GM19035 (cell line): ENCODE measurements at regions not wholly inside any gene's neighbourhood (a gene's known extent, or its start where the extent isn't known, plus 50 kb on each side); places are given as distances from the start of the nearest gene placed in this dataset.
A peak's percentile ranks its signal among the peaks of the same experiment; 100 is the strongest.

Source experiments
- ATAC-seq: cut with Tn5 transposase; IDR thresholded peaks from one replicate; pipeline ENCODE4 v1.9.1; 2021; ENCODE audit not compliant: unreplicated experiment

GRCh38 chr2:2771721-2772411 lies 440.8 kb upstream of the MYT1L start:
- ATAC-seq = no peak

GRCh38 chr2:2769481-2770431 lies 438.7 kb upstream of the MYT1L start:
- ATAC-seq = no peak

GRCh38 chr2:2768476-2768875 lies 437.4 kb upstream of the MYT1L start:
- ATAC-seq = no peak

- ATAC-seq = no peak
These were observed 436.8 kb upstream of the MYT1L start for GRCh38 chr2:2767837-2768236.

GRCh38 chr2:2765839-2766495 lies 434.9 kb upstream of the MYT1L start:
- no peak for ATAC-seq

- no peak for ATAC-seq
These were observed 434.2 kb upstream of the MYT1L start for GRCh38 chr2:2765176-2765800.

GRCh38 chr2:2764739-2765138 lies 433.7 kb upstream of the MYT1L start:
- no peak for ATAC-seq

GRCh38 chr2:2764001-2764355 lies 432.9 kb upstream of the MYT1L start:
- ATAC-seq = no peak

- no peak for ATAC-seq
These were observed 432.4 kb upstream of the MYT1L start for GRCh38 chr2:2763351-2764000.

- ATAC-seq = no peak
These were observed 431.8 kb upstream of the MYT1L start for GRCh38 chr2:2762913-2763312.

- no peak for ATAC-seq
These were observed 431.3 kb upstream of the MYT1L start for GRCh38 chr2:2762166-2762908.

GRCh38 chr2:2758793-2759367 lies 427.8 kb upstream of the MYT1L start:
- no peak for ATAC-seq

- ATAC-seq = peak; percentile 56
These were observed 426.7 kb upstream of the MYT1L start for GRCh38 chr2:2757764-2758163.

- ATAC-seq = no peak
These were observed 425.8 kb upstream of the MYT1L start for GRCh38 chr2:2756886-2757285.

- ATAC-seq = no peak
These were observed 424.9 kb upstream of the MYT1L start for GRCh38 chr2:2755990-2756389.

GRCh38 chr2:2754940-2755339 lies 423.9 kb upstream of the MYT1L start:
- no peak for ATAC-seq

- no peak for ATAC-seq
These were observed 420.7 kb upstream of the MYT1L start for GRCh38 chr2:2751715-2752315.

GRCh38 chr2:2750867-2751714 lies 420.0 kb upstream of the MYT1L start:
- ATAC-seq = no peak
